ENCODE measurements at regions not wholly inside any gene's neighbourhood (a gene's known extent, or its start where the extent isn't known, plus 50 kb on each side); places are given as distances from the start of the nearest gene placed in this dataset.

DNA sequence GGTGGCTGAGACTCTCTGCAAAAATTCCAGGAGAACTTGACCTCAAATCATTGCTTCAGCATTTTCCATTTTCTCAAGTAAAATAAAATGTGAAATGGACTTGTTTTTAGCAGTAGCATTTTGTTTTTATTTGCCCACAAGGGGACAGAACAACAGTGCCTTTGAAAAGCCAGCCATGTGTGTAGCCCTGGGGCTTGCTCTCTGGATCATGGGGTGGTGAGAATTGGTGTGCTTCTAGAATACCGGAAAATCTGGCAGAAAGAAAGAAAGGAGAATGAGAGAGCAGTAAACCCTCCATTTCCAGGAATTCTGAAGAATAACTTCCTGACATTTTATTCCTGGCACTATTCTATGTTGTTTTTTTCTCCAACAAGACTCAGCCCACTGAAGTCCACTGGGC, 254.7 kb upstream of the MOCS1 start:
- DNase-seq = no peak

GRCh38 chr6:40187535-40188144, 253.4 kb upstream of the MOCS1 start:
- DNase-seq = no peak

GRCh38 chr6:40185486-40185885, 251.2 kb upstream of the MOCS1 start:
- no peak for DNase-seq

DNA sequence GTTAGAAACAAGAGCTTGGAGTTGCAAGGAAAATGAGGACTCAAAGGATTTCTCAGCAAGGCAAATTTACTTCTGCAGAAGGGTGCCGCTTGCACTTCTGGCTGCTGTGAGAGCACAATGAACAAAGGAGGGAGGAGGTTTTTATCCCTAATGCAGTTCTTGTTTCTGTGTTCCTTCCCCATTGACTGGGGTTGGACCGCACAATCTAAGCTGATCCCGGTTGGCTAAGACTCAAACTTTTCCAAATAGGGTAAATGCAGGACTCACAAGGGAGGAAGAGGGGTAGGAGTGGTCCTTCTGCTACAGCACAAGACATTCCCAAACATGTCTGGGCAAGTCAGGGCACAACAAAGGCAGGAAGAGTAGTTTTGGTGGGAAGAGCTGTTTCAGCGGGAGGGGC, 249.6 kb upstream of the MOCS1 start:
- DNase-seq = no peak

DNA sequence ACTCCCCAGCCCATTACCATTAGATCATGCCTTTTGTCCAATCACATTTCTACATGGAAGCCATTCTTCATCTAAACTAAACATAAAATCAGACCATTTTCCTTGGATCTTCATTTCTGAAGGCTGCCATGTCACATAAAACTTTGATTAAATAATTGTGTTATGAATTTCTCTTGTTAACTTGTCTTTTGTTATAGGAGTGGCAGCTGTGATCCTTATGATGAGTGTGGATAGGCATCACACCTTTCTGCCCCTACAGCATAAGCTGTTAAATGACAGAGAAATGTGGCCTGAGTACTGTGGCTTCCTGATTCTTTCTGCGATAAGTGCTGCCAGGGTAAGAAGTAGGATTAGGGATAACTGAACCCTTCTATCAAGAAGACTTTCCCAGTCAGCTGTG, 247.1 kb upstream of the MOCS1 start:
- DNase-seq = no peak

GRCh38 chr6:40180271-40180670, 246.0 kb upstream of the MOCS1 start:
- no peak for DNase-seq

DNA sequence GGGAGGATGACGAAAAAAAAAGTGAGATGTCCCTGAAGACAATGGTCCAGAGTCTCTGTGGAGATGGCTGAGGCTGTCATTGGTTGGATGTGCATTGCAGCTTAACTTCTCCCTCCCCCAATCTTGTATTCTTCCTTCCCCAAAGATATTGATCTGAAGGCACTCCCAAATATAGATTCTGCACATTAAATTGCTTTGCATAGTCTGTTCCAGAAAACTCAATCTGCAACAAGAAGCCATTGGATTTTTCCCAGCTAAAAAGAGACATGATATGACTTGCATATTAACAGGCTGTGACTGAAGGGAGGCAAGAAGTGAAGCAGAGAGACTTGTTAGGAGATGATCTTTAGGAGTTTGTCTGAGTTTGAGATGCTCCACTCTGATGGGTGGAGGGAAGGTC, 245.2 kb upstream of the MOCS1 start:
- no peak for DNase-seq

DNA sequence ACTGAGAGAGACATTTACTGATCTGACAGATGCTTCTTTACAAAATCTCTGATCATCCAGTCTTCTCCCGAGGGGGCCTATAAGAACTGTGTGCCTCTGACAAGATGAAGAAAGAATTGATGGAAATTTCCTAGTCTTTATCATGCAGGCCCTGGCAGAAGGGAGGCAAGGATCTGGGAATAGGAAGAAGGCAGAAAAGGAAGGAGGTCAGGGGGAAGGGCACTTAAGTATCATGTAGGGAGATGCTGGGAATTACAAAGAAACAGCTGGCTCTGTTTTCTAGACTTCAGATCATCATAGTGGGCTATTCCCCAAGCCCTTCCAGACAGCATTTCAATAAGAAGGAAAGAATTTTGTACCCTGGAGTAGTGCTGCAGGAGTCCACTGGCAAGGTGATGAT, 243.3 kb upstream of the MOCS1 start:
- DNase-seq = no peak

DNA sequence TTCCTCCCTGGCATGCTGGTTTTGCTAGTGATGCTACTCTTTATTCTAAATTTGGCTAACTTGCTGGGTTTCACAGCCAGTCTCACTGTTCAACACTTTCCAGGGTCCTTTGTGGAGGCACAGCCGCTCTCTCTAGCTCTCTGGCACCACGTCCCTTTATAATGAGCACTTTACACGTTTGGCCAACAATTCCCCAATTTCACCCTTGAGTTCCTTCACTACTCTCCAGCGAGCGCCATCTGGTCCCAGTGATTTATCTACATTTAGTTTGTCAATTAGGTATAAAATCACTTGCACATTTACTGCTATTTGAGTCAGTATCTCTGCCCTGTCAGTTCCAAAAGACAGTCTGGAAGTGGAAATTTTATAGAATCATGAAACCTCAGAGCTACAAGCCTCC, 241.9 kb upstream of the MOCS1 start:
- DNase-seq = peak; percentile 69

GRCh38 chr6:40172272-40172671, 238.0 kb upstream of the MOCS1 start:
- no peak for DNase-seq

DNA sequence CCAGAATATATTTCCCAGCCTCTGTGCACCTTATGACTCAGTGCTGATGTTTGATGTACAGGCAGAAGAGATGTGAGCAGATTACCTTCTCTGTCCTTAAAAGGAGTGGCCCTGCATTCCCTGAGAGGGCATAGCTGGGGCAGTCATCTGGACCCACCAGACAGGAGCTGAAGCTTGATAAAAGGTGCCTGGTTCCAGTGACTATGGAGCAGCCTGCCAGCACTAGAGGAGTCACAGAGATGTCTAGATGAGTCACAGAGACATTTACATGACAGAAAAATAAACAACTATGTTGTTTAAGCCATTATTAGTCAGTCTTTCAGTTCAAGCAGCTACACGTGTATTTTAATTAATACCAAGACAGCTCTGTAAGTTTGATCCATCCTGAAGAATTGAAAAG, 237.1 kb upstream of the MOCS1 start:
- DNase-seq = no peak

- no peak for DNase-seq
Measured at GRCh38 chr6:40170856-40171255, 236.6 kb upstream of the MOCS1 start.

DNA sequence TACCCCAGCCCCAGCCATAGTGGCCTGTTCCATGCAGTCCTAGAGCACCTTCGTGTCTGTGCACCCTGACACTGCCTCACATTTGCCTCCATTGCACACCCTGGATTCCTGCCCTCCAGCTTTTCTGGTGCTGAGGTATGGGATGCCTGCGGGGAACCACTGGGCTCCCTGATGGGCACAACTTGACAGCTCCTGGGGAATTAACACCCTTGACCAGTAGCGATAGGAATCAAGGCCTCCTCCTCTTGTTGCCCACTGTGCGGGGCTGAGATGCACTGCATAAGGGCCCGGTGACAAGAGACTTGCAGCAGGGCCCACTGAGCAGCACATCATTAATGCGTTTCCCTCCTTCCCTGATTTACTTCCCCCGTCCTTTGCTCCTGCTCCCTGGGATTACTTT, 235.6 kb upstream of the MOCS1 start:
- DNase-seq = no peak

DNA sequence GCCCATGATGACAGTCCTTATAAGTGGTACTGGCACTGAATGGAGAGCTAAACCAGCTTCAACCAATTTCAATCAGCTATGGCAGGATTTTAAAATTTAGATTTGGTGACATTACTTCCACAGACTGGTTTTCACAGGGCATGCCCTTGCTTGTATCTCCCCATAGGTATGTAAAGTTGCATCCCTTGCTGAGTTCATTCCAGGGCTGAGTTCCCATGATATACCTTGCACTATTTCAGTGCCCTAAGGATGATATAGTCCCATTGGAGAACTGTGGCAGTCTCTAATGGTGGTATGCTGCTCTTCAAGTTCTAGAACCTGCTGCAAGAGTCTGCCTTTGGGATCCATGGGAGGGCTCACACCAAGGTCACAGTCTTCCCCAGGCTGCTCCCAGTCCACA, 232.7 kb upstream of the MOCS1 start:
- DNase-seq = no peak

- no peak for DNase-seq
Measured at GRCh38 chr6:40165036-40165709, 230.9 kb upstream of the MOCS1 start.

DNA sequence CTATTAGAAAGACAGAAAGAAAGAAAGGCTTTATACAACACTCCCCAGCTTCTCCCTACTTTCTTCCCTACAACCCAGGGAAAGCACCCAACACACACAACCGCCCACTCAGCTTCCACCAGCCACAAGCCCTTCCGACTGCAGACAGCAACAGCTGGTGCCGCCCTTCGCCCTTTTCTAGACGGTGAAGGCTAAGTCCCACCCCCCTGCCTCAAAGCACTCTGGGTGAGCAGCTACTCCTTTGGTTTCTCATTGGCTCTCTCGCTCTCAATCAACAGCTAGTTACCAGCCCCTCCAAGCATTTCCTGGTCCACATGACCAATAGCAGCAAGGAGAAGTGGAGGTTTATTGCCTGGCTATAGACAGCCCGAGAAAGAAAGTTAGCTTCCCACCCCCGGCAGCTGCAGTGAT, 230.1 kb upstream of the MOCS1 start:
- no peak for DNase-seq

- DNase-seq = no peak
Measured at GRCh38 chr6:40163924-40164323, 229.7 kb upstream of the MOCS1 start.

GRCh38 chr6:40162074-40162473, 227.8 kb upstream of the MOCS1 start:
- DNase-seq = no peak

GRCh38 chr6:40160826-40161225, 226.6 kb upstream of the MOCS1 start:
- DNase-seq = no peak

GRCh38 chr6:40159865-40160264, 225.6 kb upstream of the MOCS1 start:
- DNase-seq = no peak

GRCh38 chr6:40152701-40153436, 218.6 kb upstream of the MOCS1 start:
- no peak for DNase-seq

- DNase-seq = no peak
Measured at GRCh38 chr6:40152196-40152595, 217.9 kb upstream of the MOCS1 start.

DNA sequence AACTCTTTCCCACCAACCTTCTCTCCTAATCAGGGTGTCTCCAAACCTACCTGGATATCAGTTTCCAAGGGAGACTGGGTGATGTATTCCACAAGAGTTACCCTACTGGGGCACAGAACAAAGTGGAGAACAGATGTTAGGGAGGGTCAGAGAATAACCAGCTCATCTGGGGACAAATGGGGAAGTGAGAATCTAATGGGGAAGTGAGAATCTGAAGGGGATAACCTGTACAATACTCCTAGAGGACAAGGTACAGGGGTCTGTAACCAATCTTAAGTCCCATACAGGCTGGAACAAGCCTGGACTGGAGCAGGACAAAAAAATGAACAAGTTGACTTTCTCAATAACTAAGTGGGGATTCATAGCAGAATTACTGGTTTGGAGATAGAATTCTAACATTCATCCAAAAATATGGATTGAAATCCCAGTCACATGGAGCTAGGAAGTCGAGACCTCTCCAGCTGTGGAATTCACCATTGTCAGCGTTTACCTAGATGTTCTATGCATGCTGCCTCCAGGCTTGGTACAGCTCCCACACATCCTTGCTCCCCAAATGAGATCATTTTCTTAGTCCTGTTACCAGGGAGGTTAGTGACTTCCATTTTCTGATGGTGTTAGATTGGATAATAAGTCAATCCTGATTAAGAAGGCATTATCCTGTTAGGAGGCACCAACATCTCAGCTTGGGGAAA, 214.8 kb upstream of the MOCS1 start:
- no peak for DNase-seq

DNA sequence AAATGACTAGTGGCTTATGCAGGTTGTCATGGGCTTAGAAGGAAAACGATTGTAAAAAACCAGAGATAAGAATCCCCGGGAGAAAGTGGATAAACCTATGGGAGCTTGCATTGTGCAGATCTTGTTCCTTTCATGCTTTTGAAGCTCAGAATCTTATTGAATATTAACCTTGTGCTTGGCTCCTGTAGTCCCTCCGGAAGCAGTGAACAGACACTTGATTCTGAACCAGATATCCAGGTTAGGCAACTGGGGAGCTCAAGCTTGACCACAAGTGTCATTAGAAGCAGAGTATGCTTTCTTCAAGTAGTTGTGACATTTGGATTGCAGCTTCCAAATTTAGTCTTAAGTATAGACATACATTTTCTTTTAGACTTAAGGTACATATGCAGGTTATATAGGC, 212.6 kb upstream of the MOCS1 start:
- DNase-seq = no peak
